ENCODE measurements at regions not wholly inside any gene's neighbourhood (a gene's known extent, or its start where the extent isn't known, plus 50 kb on each side); places are given as distances from the start of the nearest gene placed in this dataset.

GRCh38 chr3:22495791-22496190 lies 707.3 kb upstream of the UBE2E2 start:
- no peak for DNase-seq

DNA sequence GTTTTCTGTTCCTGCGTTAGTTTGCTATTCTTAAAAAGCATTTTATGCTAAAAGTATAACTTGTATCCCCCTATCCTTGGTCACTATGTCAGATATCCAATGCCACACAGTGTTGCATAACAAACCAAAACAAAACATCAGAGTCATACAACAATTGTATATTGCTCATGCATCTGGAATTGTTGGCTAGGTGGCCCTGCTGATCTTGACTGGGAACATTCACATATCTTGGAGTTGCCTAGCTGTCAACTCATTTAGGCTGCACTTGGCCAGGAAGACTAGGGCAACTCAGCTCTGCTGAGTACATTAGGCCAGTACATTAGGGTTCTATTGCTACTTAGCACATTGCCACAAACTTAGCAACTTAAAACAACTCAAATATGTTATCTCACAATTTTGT lies 706.5 kb upstream of the UBE2E2 start:
- DNase-seq: no peak

DNA sequence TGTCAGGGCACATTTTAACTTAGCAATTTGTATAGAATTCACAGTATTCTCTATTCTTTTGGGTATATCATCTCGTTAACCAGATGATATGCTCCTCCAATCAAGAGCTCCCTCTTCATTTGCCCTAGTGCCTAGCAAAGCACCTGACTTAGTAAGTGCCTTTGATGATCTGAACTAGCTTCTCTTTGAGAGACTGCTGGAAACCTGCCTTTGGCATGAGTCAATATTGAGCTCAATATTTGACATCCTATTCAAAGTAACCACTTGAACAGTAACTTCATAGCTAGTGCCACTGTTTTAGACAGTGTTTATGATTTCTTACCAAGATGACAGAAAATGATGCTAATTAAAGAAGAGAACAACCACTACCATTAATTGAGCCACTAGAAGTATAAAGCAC lies 696.3 kb upstream of the UBE2E2 start:
- DNase-seq: no peak

- DNase-seq: no peak
Measured at GRCh38 chr3:22507709-22508108, 695.4 kb upstream of the UBE2E2 start.

GRCh38 chr3:22523925-22524324 lies 679.2 kb upstream of the UBE2E2 start:
- DNase-seq: no peak

DNA sequence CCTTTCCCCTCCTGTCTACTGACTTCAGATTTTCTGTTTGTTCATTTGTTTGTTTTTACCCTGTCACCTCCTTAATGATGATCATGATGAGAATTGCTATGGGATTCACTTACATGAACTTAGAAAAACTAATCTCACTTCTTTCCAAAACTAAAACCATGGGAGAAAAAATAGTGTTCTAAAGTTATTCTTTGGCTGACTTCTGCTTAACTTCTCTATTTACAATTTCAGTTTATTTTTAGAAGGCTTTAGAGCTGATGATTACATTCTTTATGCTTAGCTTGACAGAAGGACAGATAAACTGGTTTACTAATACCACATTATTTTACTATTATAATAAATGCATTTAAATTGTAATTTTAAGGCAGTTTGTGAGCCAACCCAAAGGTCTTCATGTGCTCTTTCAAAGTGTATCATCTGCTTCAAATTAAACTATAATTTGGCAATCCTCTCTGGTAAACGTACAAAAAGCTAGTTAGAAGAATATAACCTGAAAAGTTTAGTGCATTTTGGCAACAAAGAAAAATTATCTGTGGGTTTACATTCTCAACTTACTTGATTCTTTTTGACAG lies 676.8 kb upstream of the UBE2E2 start:
- no peak for DNase-seq

- DNase-seq: peak; percentile 16 to 80
Measured at GRCh38 chr3:22536541-22536940, 666.6 kb upstream of the UBE2E2 start.

GRCh38 chr3:22537560-22537959 lies 665.6 kb upstream of the UBE2E2 start:
- no peak for DNase-seq

DNA sequence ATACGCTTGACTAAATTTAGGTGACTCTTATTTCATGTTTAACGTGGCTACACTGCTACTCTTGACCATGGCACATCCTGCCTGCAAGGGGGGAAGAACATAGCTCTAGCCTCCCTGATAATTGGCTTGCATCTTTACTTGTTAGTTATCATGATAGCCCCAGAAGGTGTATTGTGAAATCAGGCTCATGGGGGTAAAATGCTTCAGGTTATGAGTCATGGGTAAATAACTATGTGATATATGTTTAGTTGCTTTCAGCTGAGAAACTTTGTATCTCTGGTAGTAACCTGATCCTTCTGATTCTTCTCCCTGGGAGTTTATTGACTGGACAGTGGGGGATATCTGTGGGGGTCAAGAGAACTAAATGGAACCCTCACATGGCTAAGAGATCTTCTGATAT lies 660.8 kb upstream of the UBE2E2 start:
- DNase-seq: no peak

DNA sequence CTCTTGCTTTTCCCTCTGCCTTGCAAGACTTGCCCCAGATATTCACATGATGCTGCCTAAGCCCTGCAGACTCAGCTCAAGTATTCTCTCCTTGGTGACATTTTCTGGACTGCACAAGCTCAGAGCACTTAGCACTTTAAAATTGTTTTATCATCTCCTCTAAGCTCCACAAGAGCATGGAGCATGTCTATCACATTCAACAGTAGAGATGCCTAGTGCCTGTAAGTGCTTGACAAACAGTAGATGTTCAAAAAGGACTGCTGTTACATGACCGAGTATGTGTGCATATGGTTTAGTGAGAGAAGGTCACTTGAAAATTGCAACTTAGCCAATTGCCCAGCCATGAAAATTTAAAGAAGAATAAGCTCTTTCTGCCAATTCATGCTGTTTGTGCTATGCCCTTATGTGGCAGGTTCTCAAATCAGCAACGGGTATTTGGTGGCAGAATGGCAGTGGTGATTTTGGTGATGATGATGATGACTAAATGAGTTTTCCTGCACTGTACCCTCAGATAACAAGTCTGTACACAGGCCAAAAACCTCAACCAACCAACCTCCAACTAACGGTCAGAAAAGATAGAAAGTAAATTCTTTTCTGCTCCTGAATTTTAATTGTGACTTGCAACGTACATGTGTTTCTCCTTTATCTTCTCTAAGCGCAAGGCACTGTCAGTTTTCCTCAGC lies 647.2 kb upstream of the UBE2E2 start:
- DNase-seq: no peak

GRCh38 chr3:22565393-22565792 lies 637.7 kb upstream of the UBE2E2 start:
- DNase-seq: no peak

DNA sequence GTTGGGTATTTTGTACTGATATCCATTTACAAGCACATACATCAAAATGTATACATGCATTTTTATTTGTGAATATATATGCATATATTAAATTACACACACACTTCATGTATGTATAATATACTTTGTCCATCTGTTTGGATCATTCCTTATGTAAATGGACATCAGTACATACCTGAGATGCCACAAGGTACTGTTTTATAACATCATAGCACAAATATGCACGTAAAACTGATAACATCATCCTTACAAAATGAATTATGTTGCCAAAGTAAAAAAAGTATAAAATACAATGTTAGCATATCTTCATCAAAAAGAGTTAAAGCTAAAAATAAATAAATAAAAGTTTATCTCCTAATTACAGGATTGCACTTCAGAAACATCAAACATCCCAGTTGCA lies 634.8 kb upstream of the UBE2E2 start:
- no peak for DNase-seq

- no peak for DNase-seq
Measured at GRCh38 chr3:22569570-22569969, 633.6 kb upstream of the UBE2E2 start.

- no peak for DNase-seq
Measured at GRCh38 chr3:22581007-22581406, 622.1 kb upstream of the UBE2E2 start.

- no peak for DNase-seq
Measured at GRCh38 chr3:22582266-22582665, 620.9 kb upstream of the UBE2E2 start.

DNA sequence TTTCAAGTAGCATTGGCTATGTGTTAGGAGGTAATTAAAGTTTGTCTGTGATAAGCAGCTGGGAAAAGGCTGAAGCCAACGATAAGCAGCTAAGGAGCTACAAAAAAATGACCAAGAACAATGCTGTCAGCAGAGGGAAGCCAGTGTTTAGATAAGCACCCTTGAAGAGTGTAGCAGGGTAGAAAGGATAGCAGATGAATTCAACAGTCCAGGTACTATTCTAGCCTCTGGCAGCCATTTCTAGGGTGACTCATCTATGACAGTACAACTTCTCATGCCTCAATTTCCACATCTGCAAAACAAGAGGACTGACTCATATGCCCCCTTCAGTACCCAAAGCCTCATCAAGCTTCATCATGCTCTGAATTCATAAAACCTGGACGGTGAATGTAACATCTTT lies 617.6 kb upstream of the UBE2E2 start:
- DNase-seq: peak; percentile 10 to 70

GRCh38 chr3:22585911-22586310 lies 617.2 kb upstream of the UBE2E2 start:
- peak; percentile 70 to 88 for DNase-seq

- peak; percentile 79 to 92 for DNase-seq
Measured at GRCh38 chr3:22587446-22587845, 615.7 kb upstream of the UBE2E2 start.

GRCh38 chr3:22593638-22594037 lies 609.5 kb upstream of the UBE2E2 start:
- no peak for DNase-seq

DNA sequence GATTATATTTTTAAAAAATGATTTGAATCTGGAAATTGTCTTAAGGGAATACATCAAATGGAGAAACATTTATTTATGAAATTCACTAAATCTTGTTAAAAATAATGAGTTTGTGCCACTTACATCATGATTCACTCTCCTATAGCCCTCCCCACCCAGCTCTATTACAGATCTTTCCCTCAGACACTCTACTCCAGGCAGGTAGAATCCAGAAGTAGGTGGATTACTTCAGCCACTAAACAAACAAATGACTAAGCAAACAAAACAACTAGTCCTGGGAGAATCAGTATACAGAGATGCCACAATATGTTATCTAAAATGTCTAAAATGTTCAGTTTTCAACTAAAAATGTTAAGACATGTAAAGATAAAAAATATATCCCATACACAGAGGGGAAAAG lies 608.1 kb upstream of the UBE2E2 start:
- DNase-seq: no peak

DNA sequence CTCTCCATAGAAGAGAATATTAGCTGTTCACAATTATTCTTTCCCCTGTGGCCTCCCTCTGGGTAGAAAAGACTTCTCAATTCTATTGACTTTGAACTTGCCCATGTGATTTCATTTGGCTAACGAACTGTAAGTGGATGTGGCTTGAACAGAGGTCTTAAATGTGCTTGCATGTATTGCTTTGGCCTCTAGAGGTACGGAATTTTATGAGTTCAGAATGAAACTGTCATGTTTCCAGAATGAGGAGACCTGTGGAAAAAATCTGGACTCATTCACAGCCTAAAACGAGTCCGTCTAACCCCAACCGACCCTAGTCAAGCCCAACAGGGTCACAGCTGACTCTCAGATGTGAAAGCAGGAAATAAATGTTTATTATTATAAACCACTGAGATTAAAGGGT lies 596.7 kb upstream of the UBE2E2 start:
- no peak for DNase-seq

DNA sequence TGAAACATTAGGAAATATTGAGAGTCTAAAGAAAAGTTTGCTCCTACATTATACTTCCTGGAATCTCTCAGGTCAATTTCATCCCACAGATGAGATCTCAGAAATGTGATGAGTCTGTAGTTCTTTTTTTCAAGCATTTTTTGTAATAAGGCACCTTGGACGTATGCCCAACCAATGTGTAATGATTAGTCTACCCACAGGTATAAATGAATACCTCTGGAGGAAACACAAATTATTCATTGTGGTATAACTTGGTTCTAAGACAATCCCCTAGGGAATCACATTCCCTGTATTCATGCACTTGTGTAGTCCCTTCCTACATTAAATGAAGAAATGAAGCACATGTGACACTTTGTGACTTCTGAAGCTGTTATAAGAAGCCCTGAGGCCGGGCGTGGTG lies 596.2 kb upstream of the UBE2E2 start:
- DNase-seq: no peak

GRCh38 chr3:22608093-22608492 lies 595.0 kb upstream of the UBE2E2 start:
- no peak for DNase-seq

GRCh38 chr3:22608721-22609120 lies 594.4 kb upstream of the UBE2E2 start:
- no peak for DNase-seq

GRCh38 chr3:22609139-22609538 lies 594.0 kb upstream of the UBE2E2 start:
- DNase-seq: no peak

All from NCI-H524 (cell line).